ENCODE measurements at regions not wholly inside any gene's neighbourhood (a gene's known extent, or its start where the extent isn't known, plus 50 kb on each side); places are given as distances from the start of the nearest gene placed in this dataset.

DNA sequence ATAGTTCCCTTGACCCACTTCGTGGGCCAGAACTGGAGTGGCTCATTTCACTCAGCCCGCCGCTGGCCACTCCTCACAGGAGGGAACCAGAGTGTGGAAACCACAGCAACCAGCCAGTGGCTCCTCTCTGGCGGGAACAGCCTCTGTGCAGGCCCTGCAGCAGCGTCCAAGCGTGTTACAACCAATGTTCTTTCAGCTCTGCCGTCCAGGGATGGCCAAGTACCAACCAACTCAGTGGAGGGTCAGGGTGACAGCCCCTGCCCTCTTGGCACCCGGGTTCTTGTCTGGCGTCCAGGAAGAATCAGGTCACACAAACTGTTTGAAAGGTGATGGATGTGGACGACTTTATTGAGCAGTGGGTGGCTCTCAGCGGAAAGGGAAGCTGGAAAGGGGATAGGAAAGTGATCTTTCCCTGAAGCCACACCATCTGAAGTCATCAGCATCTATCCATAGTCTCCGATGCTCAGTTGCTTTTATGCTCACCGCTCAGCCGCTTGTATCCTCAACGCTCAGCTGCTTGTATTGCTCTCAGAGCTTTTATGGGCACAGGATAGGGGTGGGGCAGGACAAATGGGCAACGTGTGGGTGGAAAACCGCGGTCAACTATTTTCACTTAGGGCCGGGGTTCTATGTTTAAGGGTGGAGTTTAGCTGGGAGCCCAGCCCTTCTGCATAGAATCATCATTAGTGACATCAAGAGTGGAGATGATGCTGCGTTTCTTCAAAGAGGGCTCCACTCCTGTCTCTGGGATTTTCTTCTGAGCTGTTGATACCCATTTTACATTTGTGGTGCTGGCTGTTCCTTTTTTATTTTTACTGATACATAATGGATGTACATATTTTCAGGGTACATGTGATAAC, 250.2 kb downstream of the RRAGC start:
- Histone ChIP-seq H3K4me2 (ENCODE audit: low read length) (no peak overlapping the region), H3K9me3 (ENCODE audit: low read length) (no peaks in the 10 kb centered on the region), H3K9ac (ENCODE audit: low read length) (no peak overlapping the region), H3K9me2 (ENCODE audit: insufficient read depth, low read length) (no peaks in the 10 kb centered on the region), H4K20me1 (ENCODE audit: insufficient read depth) (no peaks in the 10 kb centered on the region), H3K36me3 (ENCODE audit: insufficient read depth, low read length) (no peaks in the 10 kb centered on the region), H3K27me3 (ENCODE audit: insufficient read depth, low read depth, low read length) (no peaks in the 10 kb centered on the region), H3K4me3 (ENCODE audit: low read length) (no peak overlapping the region), H3K79me2 (replicated peaks; ENCODE audit: insufficient read depth, low read length) (no peaks in the 10 kb centered on the region), H3F3A (ENCODE audit: insufficient read depth, low read length, poor library complexity, severe bottlenecking) (no peaks in the 10 kb centered on the region), H2AFZ (ENCODE audit: low read depth, low read length) (no peak overlapping the region), H3K27ac (ENCODE audit: low read length) (no peak overlapping the region)
- TF ChIP-seq, protein P1, sequence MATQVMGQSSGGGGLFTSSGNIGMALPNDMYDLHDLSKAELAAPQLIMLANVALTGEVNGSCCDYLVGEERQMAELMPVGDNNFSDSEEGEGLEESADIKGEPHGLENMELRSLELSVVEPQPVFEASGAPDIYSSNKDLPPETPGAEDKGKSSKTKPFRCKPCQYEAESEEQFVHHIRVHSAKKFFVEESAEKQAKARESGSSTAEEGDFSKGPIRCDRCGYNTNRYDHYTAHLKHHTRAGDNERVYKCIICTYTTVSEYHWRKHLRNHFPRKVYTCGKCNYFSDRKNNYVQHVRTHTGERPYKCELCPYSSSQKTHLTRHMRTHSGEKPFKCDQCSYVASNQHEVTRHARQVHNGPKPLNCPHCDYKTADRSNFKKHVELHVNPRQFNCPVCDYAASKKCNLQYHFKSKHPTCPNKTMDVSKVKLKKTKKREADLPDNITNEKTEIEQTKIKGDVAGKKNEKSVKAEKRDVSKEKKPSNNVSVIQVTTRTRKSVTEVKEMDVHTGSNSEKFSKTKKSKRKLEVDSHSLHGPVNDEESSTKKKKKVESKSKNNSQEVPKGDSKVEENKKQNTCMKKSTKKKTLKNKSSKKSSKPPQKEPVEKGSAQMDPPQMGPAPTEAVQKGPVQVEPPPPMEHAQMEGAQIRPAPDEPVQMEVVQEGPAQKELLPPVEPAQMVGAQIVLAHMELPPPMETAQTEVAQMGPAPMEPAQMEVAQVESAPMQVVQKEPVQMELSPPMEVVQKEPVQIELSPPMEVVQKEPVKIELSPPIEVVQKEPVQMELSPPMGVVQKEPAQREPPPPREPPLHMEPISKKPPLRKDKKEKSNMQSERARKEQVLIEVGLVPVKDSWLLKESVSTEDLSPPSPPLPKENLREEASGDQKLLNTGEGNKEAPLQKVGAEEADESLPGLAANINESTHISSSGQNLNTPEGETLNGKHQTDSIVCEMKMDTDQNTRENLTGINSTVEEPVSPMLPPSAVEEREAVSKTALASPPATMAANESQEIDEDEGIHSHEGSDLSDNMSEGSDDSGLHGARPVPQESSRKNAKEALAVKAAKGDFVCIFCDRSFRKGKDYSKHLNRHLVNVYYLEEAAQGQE (IDR thresholded peaks at IDR 0.05; ENCODE audit: borderline replicate concordance), result no peak
- no peak for TF ChIP-seq SMC3 (conservative IDR thresholded peaks at IDR 0.05; ENCODE audit: poor library complexity)
- no peak for TF ChIP-seq RAD21 (conservative IDR thresholded peaks at IDR 0.05)

DNA sequence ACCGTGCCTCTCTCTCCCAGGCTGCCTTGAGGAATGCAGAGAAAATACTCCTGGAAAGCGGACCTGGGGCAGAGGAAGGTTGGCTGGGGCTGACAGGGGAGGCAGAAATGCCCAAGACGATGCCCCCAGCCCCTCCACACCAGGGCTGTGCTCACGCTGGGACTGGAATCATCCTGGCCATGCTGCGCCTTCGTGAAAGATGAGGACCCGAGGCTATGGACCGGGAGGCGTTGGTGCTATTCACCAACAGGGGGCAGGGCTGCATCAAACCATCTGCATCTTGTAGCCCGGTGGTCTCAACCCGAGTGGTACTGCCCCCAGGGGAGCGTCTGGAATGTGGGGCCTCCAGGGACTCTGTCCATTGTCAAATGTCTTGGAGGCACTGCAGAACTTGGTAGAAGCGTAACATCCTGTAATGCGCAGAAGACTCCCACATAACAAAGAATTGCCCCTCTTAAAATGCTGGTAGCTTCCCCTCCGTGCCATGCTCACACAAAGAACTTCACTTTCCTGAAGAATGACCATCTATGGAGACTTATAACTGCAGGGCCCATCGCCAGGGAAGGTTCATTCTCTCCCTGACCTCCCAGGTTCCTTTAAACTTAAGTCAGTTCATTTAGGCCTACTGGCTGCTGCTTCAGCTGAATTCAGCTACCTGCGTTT, 251.2 kb downstream of the RRAGC start:
- Histone ChIP-seq H3K9me2 (ENCODE audit: insufficient read depth, low read length) (no peaks in the 10 kb centered on the region), H3K4me2 (ENCODE audit: low read length) (no peak overlapping the region), H3K36me3 (ENCODE audit: insufficient read depth, low read length) (no peaks in the 10 kb centered on the region), H3K79me2 (replicated peaks; ENCODE audit: insufficient read depth, low read length) (no peaks in the 10 kb centered on the region), H3K4me3 (ENCODE audit: low read length) (no peak overlapping the region), H3K9ac (ENCODE audit: low read length) (no peak overlapping the region), H3F3A (ENCODE audit: insufficient read depth, low read length, poor library complexity, severe bottlenecking) (no peaks in the 10 kb centered on the region), H3K27ac (ENCODE audit: low read length) (no peak overlapping the region), H4K20me1 (ENCODE audit: insufficient read depth) (no peaks in the 10 kb centered on the region), H2AFZ (ENCODE audit: low read depth, low read length) (no peak overlapping the region), H3K27me3 (ENCODE audit: insufficient read depth, low read depth, low read length) (no peaks in the 10 kb centered on the region), H3K9me3 (ENCODE audit: low read length) (no peaks in the 10 kb centered on the region)
- TF ChIP-seq SMC3 (conservative IDR thresholded peaks at IDR 0.05; ENCODE audit: poor library complexity) (peak; percentile 48), MXI1 (conservative IDR thresholded peaks at IDR 0.05; ENCODE audit: poor library complexity, severe bottlenecking) (no peak), TAF1 (IDR thresholded peaks at IDR 0.05; ENCODE audit: low read depth) (no peak), RAD21 (conservative IDR thresholded peaks at IDR 0.05) (peak; percentile 39)
- TF ChIP-seq, protein P2, sequence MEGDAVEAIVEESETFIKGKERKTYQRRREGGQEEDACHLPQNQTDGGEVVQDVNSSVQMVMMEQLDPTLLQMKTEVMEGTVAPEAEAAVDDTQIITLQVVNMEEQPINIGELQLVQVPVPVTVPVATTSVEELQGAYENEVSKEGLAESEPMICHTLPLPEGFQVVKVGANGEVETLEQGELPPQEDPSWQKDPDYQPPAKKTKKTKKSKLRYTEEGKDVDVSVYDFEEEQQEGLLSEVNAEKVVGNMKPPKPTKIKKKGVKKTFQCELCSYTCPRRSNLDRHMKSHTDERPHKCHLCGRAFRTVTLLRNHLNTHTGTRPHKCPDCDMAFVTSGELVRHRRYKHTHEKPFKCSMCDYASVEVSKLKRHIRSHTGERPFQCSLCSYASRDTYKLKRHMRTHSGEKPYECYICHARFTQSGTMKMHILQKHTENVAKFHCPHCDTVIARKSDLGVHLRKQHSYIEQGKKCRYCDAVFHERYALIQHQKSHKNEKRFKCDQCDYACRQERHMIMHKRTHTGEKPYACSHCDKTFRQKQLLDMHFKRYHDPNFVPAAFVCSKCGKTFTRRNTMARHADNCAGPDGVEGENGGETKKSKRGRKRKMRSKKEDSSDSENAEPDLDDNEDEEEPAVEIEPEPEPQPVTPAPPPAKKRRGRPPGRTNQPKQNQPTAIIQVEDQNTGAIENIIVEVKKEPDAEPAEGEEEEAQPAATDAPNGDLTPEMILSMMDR (IDR thresholded peaks at IDR 0.05; ENCODE audit: poor library complexity, severe bottlenecking), result peak; percentile 58

DNA sequence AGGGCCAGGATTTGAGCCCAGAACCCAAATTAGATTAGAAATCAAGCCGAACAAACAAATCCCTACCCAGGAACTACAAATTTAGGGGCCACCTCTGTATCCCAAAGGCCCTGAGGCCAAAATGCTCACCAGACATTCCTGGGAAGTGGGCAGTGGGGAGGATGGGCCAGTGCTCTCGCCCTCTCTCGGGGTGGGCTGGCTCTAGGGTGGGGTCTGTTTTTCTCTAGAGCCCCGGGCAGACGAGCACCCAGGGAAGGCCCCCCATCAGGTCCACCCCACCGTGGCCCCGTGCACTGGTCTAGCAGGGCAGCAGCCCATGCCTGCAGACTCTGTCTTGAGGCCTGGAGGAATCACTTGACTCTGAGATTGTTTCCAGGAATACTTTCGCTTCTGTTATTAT, 252.0 kb downstream of the RRAGC start:
- no peaks in the 10 kb centered on the region for H3K27me3 ChIP-seq (ENCODE audit: insufficient read depth, low read depth, low read length)
- no peak overlapping the region for H3K4me3 ChIP-seq (ENCODE audit: low read length)
- no peaks in the 10 kb centered on the region for H3K9me3 ChIP-seq (ENCODE audit: low read length)
- no peaks in the 10 kb centered on the region for H3K9me2 ChIP-seq (ENCODE audit: insufficient read depth, low read length)
- H4K20me1 ChIP-seq (ENCODE audit: insufficient read depth), result no peaks in the 10 kb centered on the region
- no peak overlapping the region for H3K4me2 ChIP-seq (ENCODE audit: low read length)
- no peaks in the 10 kb centered on the region for H3K36me3 ChIP-seq (ENCODE audit: insufficient read depth, low read length)
- H3K79me2 ChIP-seq (replicated peaks; ENCODE audit: insufficient read depth, low read length), result no peaks in the 10 kb centered on the region
- H2AFZ ChIP-seq (ENCODE audit: low read depth, low read length), result no peak overlapping the region
- H3K27ac ChIP-seq (ENCODE audit: low read length), result no peak overlapping the region
- no peaks in the 10 kb centered on the region for H3F3A ChIP-seq (ENCODE audit: insufficient read depth, low read length, poor library complexity, severe bottlenecking)
- no peak overlapping the region for H3K9ac ChIP-seq (ENCODE audit: low read length)
- TF ChIP-seq MXI1 (conservative IDR thresholded peaks at IDR 0.05; ENCODE audit: poor library complexity, severe bottlenecking) (no peak), EZH2 (IDR thresholded peaks at IDR 0.05; ENCODE audit: borderline replicate concordance, insufficient read depth, low read length, poor library complexity, severe bottlenecking) (no peak), POLR2AphosphoS5 (IDR thresholded peaks at IDR 0.05) (no peak), EP300 (conservative IDR thresholded peaks at IDR 0.05; ENCODE audit: poor library complexity, severe bottlenecking) (no peak)
- TF ChIP-seq, protein P2 (IDR thresholded peaks at IDR 0.05; ENCODE audit: poor library complexity, severe bottlenecking), result no peak
- TF ChIP-seq, protein P1 (IDR thresholded peaks at IDR 0.05; ENCODE audit: borderline replicate concordance), result no peak

All from neural cell (in vitro differentiated cells).